HCT116 (cell line): ENCODE measurements at regions not wholly inside any gene's neighbourhood (a gene's known extent, or its start where the extent isn't known, plus 50 kb on each side); places are given as distances from the start of the nearest gene placed in this dataset.

Experiments
- ATAC-seq: fragments of 200-7000 bp; cut with Tn5 transposase; 2 replicates; pipeline ENCODE4 v1.9.1; 2020; ENCODE audit warnings: mild to moderate bottlenecking, moderate library complexity
- BruUV-seq: library from RNA; stranded (reverse); fragments of 400-500 nt; replicated peaks from 2 replicates; lab custom pipeline; 2021; lab: Mats Ljungman, UMichigan
- CTCF ChIA-PET: fragments of 300-600 bp; sonication (Branson Sonifier 250); formaldehyde crosslinking; loops from one replicate; lab custom pipeline; 2021; ENCODE audit warnings: antibody characterized with exemption; lab: Charles Lee
- POLR2A ChIA-PET: fragments of 300-600, 350-600 bp; sonication (Branson Sonifier 250); formaldehyde crosslinking; loops from one replicate; lab custom pipeline; 2021; ENCODE audit warnings: antibody characterized with exemption; lab: Charles Lee
- RAD21 ChIA-PET, 2 experiments: fragments of 300-600 bp; sonication (Branson Sonifier 250); formaldehyde crosslinking; loops; one replicate each; lab custom pipeline; 2023; ENCODE audit warnings: low total read pairs in 2 of 2; ENCODE audit not compliant: uncharacterized antibody in 2 of 2, unreplicated experiment in 2 of 2, low non-redundant PET in 1 of 2; lab: Charles Lee
- DNase-seq: peaks from one replicate; pipeline ENCODE4 v3.0.0-alpha.2; 2010; ENCODE audit warnings: low read depth, low spot score
- H2AFZ ChIP-seq: fragments of 200-600 bp; shearing (Covaris generic), sonication (generic); 2 replicates; pipeline ENCODE4 v1.6.1; 2017; ENCODE audit warnings: low read depth, mixed run types, mixed read lengths, antibody characterized with exemption, low read length; ENCODE audit not compliant: poor library complexity, severe bottlenecking
- H3K27ac ChIP-seq: 2 replicates; pipeline ENCODE4 v1.5.1; 2012; ENCODE audit warnings: low read depth, low read length
- H3K27me3 ChIP-seq: fragments of 200-600 bp; sonication (generic); 2 replicates; pipeline ENCODE4 v1.6.1; 2016; ENCODE audit warnings: mixed run types, low read length, mixed read lengths; ENCODE audit not compliant: insufficient read depth
- H3K36me3 ChIP-seq, 2 experiments: fragments of 200-500 bp in 1 of 2; fragments of 200-600 bp in 1 of 2; sonication (Bioruptor generic) in 1 of 2; sonication (generic) in 1 of 2; 2 replicates each; pipeline versions ENCODE4 v1.5.1 to v1.6.1; 2014 to 2016; ENCODE audit warnings: low read length in 2 of 2, inconsistent platforms in 1 of 2, mixed read lengths in 1 of 2, mixed run types in 1 of 2; ENCODE audit not compliant: insufficient read depth in 2 of 2, control insufficient read depth in 1 of 2
- H3K4me1 ChIP-seq, 2 experiments: fragments of 200-600 bp in 1 of 2; sonication (generic) in 1 of 2; 2 replicates each; pipeline versions ENCODE4 v1.5.1 to v1.6.1; 2012 to 2017; ENCODE audit warnings: low read length in 2 of 2, inconsistent platforms in 1 of 2, mild to moderate bottlenecking in 1 of 2, mixed read lengths in 1 of 2, mixed run types in 1 of 2, moderate library complexity in 1 of 2; ENCODE audit not compliant: insufficient read depth in 2 of 2, control insufficient read depth in 1 of 2
- H3K4me2 ChIP-seq: fragments of 200-600 bp; sonication (generic); 2 replicates; pipeline ENCODE4 v1.6.1; 2017; ENCODE audit warnings: mixed run types, low read length, mixed read lengths
- H3K4me3 ChIP-seq, 2 experiments: fragments of 200-600 bp in 1 of 2; sonication (generic) in 1 of 2; replicated peaks in 1 of 2; 2 replicates each; pipeline ENCODE4 v1.5.1; 2011 to 2016; ENCODE audit warnings: low read length in 2 of 2, control low read depth in 1 of 2, low read depth in 1 of 2, mild to moderate bottlenecking in 1 of 2, mixed read lengths in 1 of 2, mixed run types in 1 of 2
- H3K79me2 ChIP-seq: fragments of 200-600 bp; sonication (generic); 2 replicates; pipeline ENCODE4 v1.6.1; 2017; ENCODE audit warnings: mild to moderate bottlenecking, mixed run types, low read length, moderate library complexity, mixed read lengths; ENCODE audit not compliant: insufficient read depth
- H3K9ac ChIP-seq: fragments of 200-600 bp; sonication (generic); 2 replicates; pipeline ENCODE4 v1.6.1; 2016; ENCODE audit warnings: low read length, mixed read lengths
- H3K9me2 ChIP-seq: fragments of 200-600 bp; sonication (generic), shearing (Covaris generic); 2 replicates; pipeline ENCODE4 v1.6.1; 2017; ENCODE audit warnings: mixed run types, mild to moderate bottlenecking, moderate library complexity; ENCODE audit not compliant: insufficient read depth
- H3K9me3 ChIP-seq, 2 experiments: fragments of 200-500 bp in 1 of 2; fragments of 200-600 bp in 1 of 2; sonication (Bioruptor generic) in 1 of 2; sonication (generic) in 1 of 2; 2 replicates each; pipeline ENCODE4 v1.6.1; 2014 to 2017; ENCODE audit warnings: low read length in 2 of 2, mixed read lengths in 2 of 2, inconsistent platforms in 1 of 2, low read depth in 1 of 2, mild to moderate bottlenecking in 1 of 2, mixed run types in 1 of 2, moderate library complexity in 1 of 2; ENCODE audit not compliant: control insufficient read depth in 1 of 2, insufficient read depth in 1 of 2
- H4K20me1 ChIP-seq: fragments of 200-600 bp; sonication (generic), shearing (Covaris generic); 2 replicates; pipeline ENCODE4 v1.6.1; 2017; ENCODE audit warnings: mixed run types, mild to moderate bottlenecking, moderate library complexity; ENCODE audit not compliant: insufficient read depth
- CBX3 ChIP-seq: IDR thresholded peaks from 2 replicates; pipeline ENCODE4 v1.6.1; 2012; ENCODE audit warnings: low read depth
- CEBPB ChIP-seq: IDR thresholded peaks from 2 replicates; pipeline ENCODE4 v1.6.1; 2012; ENCODE audit warnings: low read depth
- ELF1 ChIP-seq: IDR thresholded peaks from 2 replicates; pipeline ENCODE4 v1.6.1; 2012; ENCODE audit warnings: low read depth, borderline replicate concordance
- FOSL1 ChIP-seq: IDR thresholded peaks from 2 replicates; pipeline ENCODE4 v1.6.1; 2012; ENCODE audit warnings: low read depth
- POLR2AphosphoS5 ChIP-seq: IDR thresholded peaks from 2 replicates; pipeline ENCODE4 v1.6.1; 2011; ENCODE audit warnings: mild to moderate bottlenecking, low read depth, low read length, moderate library complexity
- RAD21 ChIP-seq: IDR thresholded peaks from 2 replicates; pipeline ENCODE4 v1.6.1; 2012; ENCODE audit warnings: low read depth, mild to moderate bottlenecking
- SP1 ChIP-seq: IDR thresholded peaks from 2 replicates; pipeline ENCODE4 v1.6.1; 2012; ENCODE audit warnings: low read depth
- ZFX ChIP-seq: fragments of 450-650 bp; IDR thresholded peaks from 2 replicates; pipeline ENCODE4 v1.6.1; 2017
- intact Hi-C: fragments of 100-400 bp; cut with micrococcal nuclease; formaldehyde crosslinking; loops from 2 replicates; pipeline ENCODE4 v1.10.0; 2022
- TF ChIP-seq, protein P1 (sequence below): IDR thresholded peaks from 2 replicates; pipeline ENCODE4 v1.6.1; 2012; ENCODE audit warnings: low read depth
- TF ChIP-seq, protein P2 (sequence below): IDR thresholded peaks from 2 replicates; pipeline ENCODE4 v1.6.1; 2012
- TF ChIP-seq, protein P3 (sequence below), 3 experiments: fragments of 200-600 bp in 1 of 3; sonication (generic) in 1 of 3; IDR thresholded peaks in 2 of 3; conservative IDR thresholded peaks in 1 of 3; 2 replicates each; pipeline ENCODE4 v1.5.1; 2012 to 2017; ENCODE audit warnings: low read depth in 2 of 3, low read length in 2 of 3, antibody characterized with exemption in 1 of 3, borderline replicate concordance in 1 of 3, control low read depth in 1 of 3, mild to moderate bottlenecking in 1 of 3, mixed read lengths in 1 of 3, mixed run types in 1 of 3, moderate library complexity in 1 of 3; ENCODE audit not compliant: insufficient read depth in 1 of 3

DNA sequence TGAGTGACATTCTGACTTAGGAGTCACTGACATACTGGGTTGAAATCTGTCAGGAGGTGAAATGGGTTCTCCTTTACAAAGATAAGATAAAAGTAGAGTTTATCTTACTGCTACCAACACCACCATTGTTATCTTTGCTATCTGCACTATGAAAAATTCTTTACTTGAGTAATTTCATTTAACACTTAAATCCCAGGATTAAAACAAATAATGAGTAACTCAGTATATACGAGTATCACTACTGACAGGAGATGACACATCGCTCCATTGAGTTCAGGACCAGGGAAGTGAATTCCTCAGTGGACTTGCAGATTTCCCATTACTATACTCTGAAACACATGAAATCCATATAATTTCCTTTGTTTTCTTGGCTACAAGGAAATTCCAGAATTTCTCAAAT is 242.1 kb upstream of the NLRP1 start:
- no peak overlapping the region for H3K4me2 ChIP-seq
- no peaks in the 10 kb centered on the region for H3K27me3 ChIP-seq
- H3K36me3 ChIP-seq = no peaks in the 10 kb centered on the region
- intact Hi-C loops = no loop called here
- ChIA-PET CTCF (no interaction called here), RAD21 (no interaction called here), POLR2A (no interaction called here)
- TF ChIP-seq, protein P1, sequence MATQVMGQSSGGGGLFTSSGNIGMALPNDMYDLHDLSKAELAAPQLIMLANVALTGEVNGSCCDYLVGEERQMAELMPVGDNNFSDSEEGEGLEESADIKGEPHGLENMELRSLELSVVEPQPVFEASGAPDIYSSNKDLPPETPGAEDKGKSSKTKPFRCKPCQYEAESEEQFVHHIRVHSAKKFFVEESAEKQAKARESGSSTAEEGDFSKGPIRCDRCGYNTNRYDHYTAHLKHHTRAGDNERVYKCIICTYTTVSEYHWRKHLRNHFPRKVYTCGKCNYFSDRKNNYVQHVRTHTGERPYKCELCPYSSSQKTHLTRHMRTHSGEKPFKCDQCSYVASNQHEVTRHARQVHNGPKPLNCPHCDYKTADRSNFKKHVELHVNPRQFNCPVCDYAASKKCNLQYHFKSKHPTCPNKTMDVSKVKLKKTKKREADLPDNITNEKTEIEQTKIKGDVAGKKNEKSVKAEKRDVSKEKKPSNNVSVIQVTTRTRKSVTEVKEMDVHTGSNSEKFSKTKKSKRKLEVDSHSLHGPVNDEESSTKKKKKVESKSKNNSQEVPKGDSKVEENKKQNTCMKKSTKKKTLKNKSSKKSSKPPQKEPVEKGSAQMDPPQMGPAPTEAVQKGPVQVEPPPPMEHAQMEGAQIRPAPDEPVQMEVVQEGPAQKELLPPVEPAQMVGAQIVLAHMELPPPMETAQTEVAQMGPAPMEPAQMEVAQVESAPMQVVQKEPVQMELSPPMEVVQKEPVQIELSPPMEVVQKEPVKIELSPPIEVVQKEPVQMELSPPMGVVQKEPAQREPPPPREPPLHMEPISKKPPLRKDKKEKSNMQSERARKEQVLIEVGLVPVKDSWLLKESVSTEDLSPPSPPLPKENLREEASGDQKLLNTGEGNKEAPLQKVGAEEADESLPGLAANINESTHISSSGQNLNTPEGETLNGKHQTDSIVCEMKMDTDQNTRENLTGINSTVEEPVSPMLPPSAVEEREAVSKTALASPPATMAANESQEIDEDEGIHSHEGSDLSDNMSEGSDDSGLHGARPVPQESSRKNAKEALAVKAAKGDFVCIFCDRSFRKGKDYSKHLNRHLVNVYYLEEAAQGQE = no peak
- no peak for TF ChIP-seq ELF1
- no peak overlapping the region for H3K27ac ChIP-seq
- no peaks in the 10 kb centered on the region for H3K79me2 ChIP-seq
- no peak overlapping the region for H2AFZ ChIP-seq
- peaks cover 11 to 36% of the 10 kb centered on the region in 2 experiments; a peak in 3 of 4 replicates for H3K4me1 ChIP-seq
- H4K20me1 ChIP-seq = no peaks in the 10 kb centered on the region
- DNase-seq (no peak), ATAC-seq (no peak)
- no TSS peak for BruUV-seq
- H3K9me2 ChIP-seq = no peaks in the 10 kb centered on the region
- H3K4me3 ChIP-seq = no peak overlapping the region
- H3K9ac ChIP-seq = no peak overlapping the region
- no peaks in the 10 kb centered on the region for H3K9me3 ChIP-seq

DNA sequence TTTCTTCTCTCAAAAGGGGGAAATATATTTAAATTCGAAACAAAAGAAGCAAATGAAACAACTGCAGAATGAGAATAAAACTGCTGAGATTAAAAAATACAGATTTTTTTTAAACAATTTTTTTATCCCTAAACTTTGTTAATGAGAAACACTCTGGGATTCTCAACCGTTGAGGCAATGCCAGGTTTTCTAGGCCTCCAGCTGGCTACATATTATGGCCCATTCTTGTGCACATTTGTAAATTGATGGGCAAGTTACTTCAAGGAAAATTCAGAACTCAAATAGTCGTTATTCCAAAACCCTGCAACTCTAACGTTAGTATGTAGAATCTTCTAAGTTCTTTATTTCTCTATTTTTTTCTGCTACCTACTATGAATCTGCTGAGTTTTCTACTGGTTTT is 239.3 kb upstream of the WSCD1 start:
- POLR2A ChIA-PET = no interaction called here
- Histone ChIP-seq H3K9ac (no peak overlapping the region), H3K4me1 (peaks cover 34 to 49% of the 10 kb centered on the region in 2 experiments), H4K20me1 (no peaks in the 10 kb centered on the region), H3K4me3 (no peak overlapping the region), H3K4me2 (no peak overlapping the region), H2AFZ (no peak overlapping the region), H3K9me2 (no peaks in the 10 kb centered on the region), H3K9me3 (no peaks in the 10 kb centered on the region), H3K27ac (no peak overlapping the region), H3K27me3 (no peaks in the 10 kb centered on the region), H3K36me3 (no peaks in the 10 kb centered on the region), H3K79me2 (no peaks in the 10 kb centered on the region)
- TF ChIP-seq, protein P2, sequence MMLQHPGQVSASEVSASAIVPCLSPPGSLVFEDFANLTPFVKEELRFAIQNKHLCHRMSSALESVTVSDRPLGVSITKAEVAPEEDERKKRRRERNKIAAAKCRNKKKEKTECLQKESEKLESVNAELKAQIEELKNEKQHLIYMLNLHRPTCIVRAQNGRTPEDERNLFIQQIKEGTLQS = no peak
- TF ChIP-seq, protein P3, sequence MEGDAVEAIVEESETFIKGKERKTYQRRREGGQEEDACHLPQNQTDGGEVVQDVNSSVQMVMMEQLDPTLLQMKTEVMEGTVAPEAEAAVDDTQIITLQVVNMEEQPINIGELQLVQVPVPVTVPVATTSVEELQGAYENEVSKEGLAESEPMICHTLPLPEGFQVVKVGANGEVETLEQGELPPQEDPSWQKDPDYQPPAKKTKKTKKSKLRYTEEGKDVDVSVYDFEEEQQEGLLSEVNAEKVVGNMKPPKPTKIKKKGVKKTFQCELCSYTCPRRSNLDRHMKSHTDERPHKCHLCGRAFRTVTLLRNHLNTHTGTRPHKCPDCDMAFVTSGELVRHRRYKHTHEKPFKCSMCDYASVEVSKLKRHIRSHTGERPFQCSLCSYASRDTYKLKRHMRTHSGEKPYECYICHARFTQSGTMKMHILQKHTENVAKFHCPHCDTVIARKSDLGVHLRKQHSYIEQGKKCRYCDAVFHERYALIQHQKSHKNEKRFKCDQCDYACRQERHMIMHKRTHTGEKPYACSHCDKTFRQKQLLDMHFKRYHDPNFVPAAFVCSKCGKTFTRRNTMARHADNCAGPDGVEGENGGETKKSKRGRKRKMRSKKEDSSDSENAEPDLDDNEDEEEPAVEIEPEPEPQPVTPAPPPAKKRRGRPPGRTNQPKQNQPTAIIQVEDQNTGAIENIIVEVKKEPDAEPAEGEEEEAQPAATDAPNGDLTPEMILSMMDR (IDR thresholded peaks at IDR 0.05 in 2 of 3, conservative IDR thresholded peaks at IDR 0.05 in 1 of 3; ENCODE audit: borderline replicate concordance in 1 of 3, insufficient read depth in 1 of 3, low read depth in 2 of 3, low read length in 2 of 3) = no peak
- TF ChIP-seq SP1 = no peak
- TF ChIP-seq, protein P1 = no peak
- TF ChIP-seq CEBPB = no peak
- TF ChIP-seq FOSL1 = no peak
- TF ChIP-seq ELF1 = no peak
- TF ChIP-seq ZFX = no peak
- no peak for TF ChIP-seq RAD21
- no peak for TF ChIP-seq CBX3
- TF ChIP-seq POLR2AphosphoS5 = no peak
- DNase-seq = no peak
- BruUV-seq = no TSS peak
- ATAC-seq = no peak
- intact Hi-C loops = no loop called here
- CTCF ChIA-PET = no interaction called here
- RAD21 ChIA-PET = no interaction called here
